GM18498 (cell line): ENCODE measurements at regions not wholly inside any gene's neighbourhood (a gene's known extent, or its start where the extent isn't known, plus 50 kb on each side); places are given as distances from the start of the nearest gene placed in this dataset.

ENCODE experiments used
- ATAC-seq: cut with Tn5 transposase; IDR thresholded peaks from one replicate; pipeline ENCODE4 v1.9.1; 2021; ENCODE audit warnings: mild to moderate bottlenecking, moderate library complexity; ENCODE audit not compliant: unreplicated experiment

DNA sequence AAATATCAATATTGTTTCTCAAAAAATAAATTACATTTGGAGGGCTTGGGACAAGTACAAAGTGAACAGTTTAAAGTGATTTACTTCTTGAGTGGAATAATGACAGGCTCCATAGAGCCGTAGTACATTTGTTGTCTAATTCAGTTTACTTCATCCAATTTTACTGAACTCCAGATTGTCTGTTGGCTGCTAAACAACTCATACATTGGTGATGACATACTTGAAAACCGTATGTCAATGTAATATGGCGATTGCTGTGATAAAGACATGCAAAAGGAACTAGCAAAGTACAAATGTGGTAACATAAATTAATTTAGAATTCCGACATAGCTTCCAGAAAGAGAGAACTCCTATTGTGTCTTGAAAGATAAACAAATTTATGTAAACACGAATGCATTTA is 1197.5 kb upstream of the CDH18 start:
- ATAC-seq, result no peak

DNA sequence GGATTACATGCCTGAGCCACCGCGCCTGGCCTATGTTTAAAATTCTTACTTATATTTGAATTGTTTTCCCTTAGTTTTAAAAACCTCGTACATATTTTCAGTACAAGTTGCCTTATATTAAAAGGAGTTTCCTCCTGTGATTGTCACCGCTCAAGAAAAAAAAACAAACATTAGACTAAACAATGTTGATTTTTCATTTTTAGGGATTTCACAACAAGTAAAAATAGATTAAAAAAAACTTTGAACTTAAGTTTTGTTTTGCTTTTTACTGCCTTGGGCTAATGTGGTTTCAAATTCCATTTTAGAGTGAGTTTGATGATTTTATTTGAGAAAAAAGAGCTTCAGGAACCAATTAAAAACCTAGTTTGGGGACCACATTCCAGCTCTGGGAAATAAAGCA is 1196.6 kb upstream of the CDH18 start:
- no peak for ATAC-seq

DNA sequence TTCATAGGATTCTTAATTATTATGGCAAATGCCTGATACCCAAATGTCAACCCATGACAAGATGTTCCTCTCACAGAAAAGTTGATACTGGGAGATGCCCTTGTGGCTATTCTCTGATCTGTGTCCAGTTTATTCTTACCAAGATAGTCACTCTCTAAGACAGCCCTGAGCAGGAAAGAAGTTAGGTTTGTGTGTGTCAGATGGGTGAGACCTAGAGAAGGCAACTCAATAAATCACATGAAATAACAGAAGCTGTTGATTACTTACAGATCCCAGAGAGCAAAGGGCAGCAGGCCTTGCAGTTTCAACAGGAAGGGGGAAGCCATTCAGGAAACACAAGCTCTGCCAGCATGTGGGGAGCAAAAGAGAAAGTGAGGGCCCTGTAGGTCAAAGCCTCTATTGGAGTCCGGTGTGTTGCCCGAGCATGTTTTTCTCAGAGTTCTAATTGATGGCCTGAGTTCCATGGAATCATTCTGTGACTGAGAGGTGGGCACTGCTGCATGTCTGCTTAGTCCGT is 1193.7 kb upstream of the CDH18 start:
- no peak for ATAC-seq

DNA sequence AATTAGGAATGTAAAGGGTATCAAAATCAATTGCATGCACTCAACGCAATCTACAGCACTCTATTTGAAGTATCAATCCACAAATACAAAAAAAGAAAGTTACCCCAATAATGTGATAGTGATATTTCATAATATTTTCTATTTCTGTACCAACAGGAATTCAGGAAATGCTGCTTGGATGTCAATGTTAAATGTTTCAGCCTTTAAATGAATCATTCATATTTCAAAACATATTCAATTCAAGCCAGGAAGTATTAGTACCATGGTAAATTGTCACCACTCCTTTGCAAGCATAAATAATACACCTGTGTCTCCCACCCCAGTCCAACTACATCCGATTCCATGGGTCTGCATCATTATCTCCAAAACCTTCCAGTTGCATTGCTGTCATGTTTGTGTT is 1185.5 kb upstream of the CDH18 start:
- no peak for ATAC-seq

GRCh38 chr5:21173036-21173435 is 1185.0 kb upstream of the CDH18 start:
- no peak for ATAC-seq

- ATAC-seq, result no peak
Observed at GRCh38 chr5:21171038-21171437, 1183.0 kb upstream of the CDH18 start.

- no peak for ATAC-seq
Observed at GRCh38 chr5:21168557-21168956, 1180.6 kb upstream of the CDH18 start.

DNA sequence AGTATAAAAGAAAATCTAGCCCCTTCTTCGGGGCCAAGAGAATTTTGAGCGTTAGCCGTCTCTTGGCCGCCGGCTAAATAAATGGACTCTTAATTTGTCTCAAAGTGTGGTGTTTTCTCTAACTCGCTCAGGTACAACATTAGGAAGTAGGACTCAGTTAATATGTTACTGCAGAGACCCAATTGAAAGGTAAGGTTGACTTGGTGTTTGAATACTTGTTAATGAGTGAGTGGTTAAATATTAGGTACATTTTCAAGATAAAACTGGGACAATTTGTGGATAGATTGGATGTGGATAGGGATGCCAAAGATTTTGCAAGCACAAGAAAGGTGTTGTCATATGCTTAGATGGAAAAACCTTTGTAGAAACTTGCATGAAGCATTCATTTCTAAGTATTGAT is 1177.3 kb upstream of the CDH18 start:
- no peak for ATAC-seq

GRCh38 chr5:21164425-21164824 is 1176.4 kb upstream of the CDH18 start:
- no peak for ATAC-seq

DNA sequence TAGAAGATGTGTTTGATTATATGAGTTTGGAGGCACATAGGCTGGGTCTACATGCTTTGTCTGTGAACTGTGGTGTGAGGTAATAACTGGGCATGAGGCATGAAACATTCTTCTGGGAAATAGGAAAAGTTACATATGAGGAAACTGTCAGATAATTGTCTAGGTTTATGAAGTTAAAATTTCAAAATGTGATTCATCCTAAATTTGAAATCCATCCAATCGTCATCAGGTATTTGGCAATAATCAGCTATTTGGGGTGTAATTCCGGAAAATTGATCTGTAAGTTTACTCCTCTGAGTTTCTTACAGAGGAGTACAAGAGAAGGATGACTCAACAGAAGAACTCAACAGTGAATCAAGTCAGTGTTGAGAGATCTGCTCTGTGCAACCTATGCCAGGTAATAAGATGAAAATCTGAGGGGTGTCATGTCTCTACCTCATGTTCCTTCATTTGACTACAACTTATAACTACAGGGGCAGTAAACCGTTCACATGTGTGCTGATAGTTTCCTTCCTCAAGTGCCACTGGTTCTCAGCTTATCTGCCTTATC is 1171.6 kb upstream of the CDH18 start:
- ATAC-seq, result no peak

DNA sequence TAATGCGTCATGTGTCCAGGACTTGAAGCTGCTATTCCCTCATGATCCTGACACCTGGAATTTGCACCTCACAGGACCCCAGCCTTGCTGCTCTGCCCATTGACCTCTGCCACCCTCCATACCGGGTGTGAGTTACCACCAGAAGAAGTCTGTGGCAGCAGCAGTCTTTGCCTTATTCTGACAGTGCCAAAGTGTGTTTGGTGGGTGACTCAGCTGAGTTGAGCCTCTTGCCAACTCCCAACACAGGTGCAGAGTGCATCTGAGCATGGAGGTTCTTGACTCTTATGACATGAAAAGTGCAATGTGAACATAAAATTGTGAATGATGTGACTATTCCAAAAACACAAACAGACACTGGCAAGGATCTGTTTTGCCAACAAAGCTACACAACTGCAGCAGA is 1166.5 kb upstream of the CDH18 start:
- ATAC-seq, result no peak

GRCh38 chr5:21152611-21153010 is 1164.6 kb upstream of the CDH18 start:
- no peak for ATAC-seq

DNA sequence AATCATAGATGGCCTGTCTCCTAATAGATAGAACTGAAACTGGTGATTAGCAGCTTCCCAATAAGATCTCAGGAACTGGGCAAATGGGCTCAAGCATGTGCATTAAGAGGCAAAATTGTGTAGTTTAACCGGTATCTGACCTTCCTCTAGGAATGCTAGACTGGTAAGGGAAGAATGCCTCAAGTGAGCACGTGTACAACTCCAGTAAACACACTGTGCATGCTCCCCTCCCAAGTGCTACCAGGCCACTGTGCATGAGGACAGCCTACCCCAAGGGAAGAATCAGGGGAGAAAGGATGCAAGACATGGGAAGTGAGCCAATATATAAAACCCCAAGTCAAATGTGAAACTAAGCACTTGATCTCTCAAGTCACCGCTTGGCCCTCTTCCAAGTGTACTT is 1157.4 kb upstream of the CDH18 start:
- ATAC-seq, result no peak

- ATAC-seq, result no peak
Observed at GRCh38 chr5:21143686-21144085, 1155.7 kb upstream of the CDH18 start.

DNA sequence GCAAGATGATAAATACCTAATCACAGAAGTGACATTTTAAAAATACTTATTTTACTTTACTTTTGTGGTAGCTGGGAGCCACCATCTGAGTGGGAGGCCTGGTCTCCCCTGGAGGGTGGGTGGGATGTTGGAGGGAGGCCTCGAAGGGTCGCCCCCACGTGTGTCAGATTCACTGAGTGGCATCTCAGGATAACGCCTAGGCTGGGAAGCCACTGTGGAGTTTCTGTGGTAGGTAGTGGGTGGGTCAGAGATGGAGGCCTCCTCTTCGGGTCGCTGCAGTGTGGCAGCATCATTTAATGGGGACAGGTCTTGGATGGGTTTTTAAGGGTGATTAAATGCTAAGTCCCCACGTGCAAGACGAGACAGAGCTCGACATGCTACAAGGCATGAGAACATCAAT is 1154.8 kb upstream of the CDH18 start:
- ATAC-seq, result no peak

GRCh38 chr5:21140987-21141386 is 1153.0 kb upstream of the CDH18 start:
- ATAC-seq, result no peak

DNA sequence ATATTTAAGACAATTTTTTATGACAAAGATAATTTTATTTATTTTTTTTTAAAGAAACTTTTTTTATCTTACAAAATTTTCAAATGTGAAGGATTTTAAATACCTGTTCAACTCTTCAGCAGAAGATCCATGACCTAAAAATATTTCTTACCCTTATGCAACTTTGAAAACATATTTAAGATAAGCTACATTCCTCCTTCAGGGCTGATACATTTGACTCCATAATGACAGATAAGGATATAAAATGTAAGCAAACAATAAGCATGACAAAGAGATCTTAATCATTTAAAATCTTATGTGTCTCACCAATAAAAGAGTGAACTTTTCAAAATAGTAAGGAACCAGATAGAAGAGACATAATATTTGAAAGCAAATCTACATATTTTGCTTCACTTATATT is 1138.2 kb upstream of the CDH18 start:
- ATAC-seq, result no peak

- ATAC-seq, result no peak
Observed at GRCh38 chr5:21125238-21125983, 1137.4 kb upstream of the CDH18 start.

- no peak for ATAC-seq
Observed at GRCh38 chr5:21121213-21121612, 1133.2 kb upstream of the CDH18 start.

DNA sequence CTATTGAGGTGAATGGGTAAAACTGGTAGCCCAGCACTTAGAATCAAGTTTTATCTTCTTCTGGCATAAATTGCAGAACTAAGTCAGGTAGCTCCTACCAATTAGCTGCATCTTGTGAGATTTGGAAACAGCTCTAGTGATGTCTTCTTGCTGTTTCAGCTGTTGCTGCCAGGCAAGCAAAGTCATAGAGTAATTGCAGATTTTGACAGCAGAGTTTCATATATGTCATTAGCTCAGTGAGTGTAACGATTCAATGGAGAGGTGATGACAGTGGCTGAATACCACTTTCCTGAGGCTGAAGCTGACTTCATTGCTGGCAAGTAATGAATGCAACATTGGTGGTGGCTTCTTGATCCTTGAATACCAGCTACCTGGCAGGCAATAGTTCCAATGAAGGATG is 1109.7 kb upstream of the CDH18 start:
- ATAC-seq, result no peak

- no peak for ATAC-seq
Observed at GRCh38 chr5:21094619-21095018, 1106.6 kb upstream of the CDH18 start.

- no peak for ATAC-seq
Observed at GRCh38 chr5:21087766-21088165, 1099.8 kb upstream of the CDH18 start.

- ATAC-seq, result no peak
Observed at GRCh38 chr5:21085791-21086190, 1097.8 kb upstream of the CDH18 start.
